ENCODE measurements at regions not wholly inside any gene's neighbourhood (a gene's known extent, or its start where the extent isn't known, plus 50 kb on each side); places are given as distances from the start of the nearest gene placed in this dataset.

GRCh38 chr4:182063651-182064050, 179.6 kb upstream of the TENM3 start:
- DNase-seq: no peak

- DNase-seq: no peak
These were observed 177.9 kb upstream of the TENM3 start for GRCh38 chr4:182065255-182065654.

GRCh38 chr4:182066037-182066436, 177.2 kb upstream of the TENM3 start:
- no peak for DNase-seq

- no peak for DNase-seq
These were observed 175.4 kb upstream of the TENM3 start for GRCh38 chr4:182067828-182068227.

GRCh38 chr4:182068920-182069319, 174.3 kb upstream of the TENM3 start:
- DNase-seq: no peak

GRCh38 chr4:182073278-182073677, 169.9 kb upstream of the TENM3 start:
- no peak for DNase-seq

GRCh38 chr4:182074139-182074538, 169.1 kb upstream of the TENM3 start:
- DNase-seq: no peak

- no peak for DNase-seq
These were observed 168.4 kb upstream of the TENM3 start for GRCh38 chr4:182074810-182075209.

GRCh38 chr4:182082910-182083309, 160.3 kb upstream of the TENM3 start:
- DNase-seq: no peak

GRCh38 chr4:182083671-182084410, 159.4 kb upstream of the TENM3 start:
- no peak for DNase-seq

GRCh38 chr4:182085051-182085480, 158.1 kb upstream of the TENM3 start:
- DNase-seq: no peak

GRCh38 chr4:182089326-182089725, 153.9 kb upstream of the TENM3 start:
- DNase-seq: no peak

GRCh38 chr4:182090186-182090585, 153.0 kb upstream of the TENM3 start:
- no peak for DNase-seq

GRCh38 chr4:182091128-182091527, 152.1 kb upstream of the TENM3 start:
- DNase-seq: no peak

- DNase-seq: no peak
These were observed 149.8 kb upstream of the TENM3 start for GRCh38 chr4:182093431-182093831.

GRCh38 chr4:182093935-182094334, 149.3 kb upstream of the TENM3 start:
- DNase-seq: no peak

- no peak for DNase-seq
These were observed 141.6 kb upstream of the TENM3 start for GRCh38 chr4:182101618-182102017.

GRCh38 chr4:182102576-182102975, 140.6 kb upstream of the TENM3 start:
- DNase-seq: no peak

GRCh38 chr4:182103614-182104319, 139.4 kb upstream of the TENM3 start:
- DNase-seq: no peak

GRCh38 chr4:182105416-182105815, 137.8 kb upstream of the TENM3 start:
- DNase-seq: no peak

- no peak for DNase-seq
These were observed 135.3 kb upstream of the TENM3 start for GRCh38 chr4:182107931-182108330.

GRCh38 chr4:182111586-182111985, 131.6 kb upstream of the TENM3 start:
- no peak for DNase-seq

GRCh38 chr4:182113779-182114178, 129.4 kb upstream of the TENM3 start:
- no peak for DNase-seq

GRCh38 chr4:182124359-182124758, 118.8 kb upstream of the TENM3 start:
- no peak for DNase-seq

- DNase-seq: no peak
These were observed 117.1 kb upstream of the TENM3 start for GRCh38 chr4:182126096-182126495.

All from CD4-positive, alpha-beta T cell treated with Interleukin-10 for 1 hour (primary cell).